Liver (tissue), 7 donors: ENCODE measurements at regions not wholly inside any gene's neighbourhood (a gene's known extent, or its start where the extent isn't known, plus 50 kb on each side); places are given as distances from the start of the nearest gene placed in this dataset.

Source experiments
- DNase-seq: peaks from one replicate; pipeline ENCODE4 v3.0.0-alpha.2; 2017; ENCODE audit warnings: low spot score
- H3K27ac ChIP-seq, 2 donors: one replicate each; pipeline ENCODE4 v1.7.0; 2013; ENCODE audit warnings: inconsistent platforms in 2 of 2, low read length in 2 of 2, control low read depth in 1 of 2, low read depth in 1 of 2, mild to moderate bottlenecking in 1 of 2
- H3K27me3 ChIP-seq, 4 donors: one replicate each; pipeline versions ENCODE4 v1.6.1 to v1.7.0; 2013; ENCODE audit warnings: low read length in 3 of 4, inconsistent platforms in 1 of 4, mild to moderate bottlenecking in 1 of 4, moderate library complexity in 1 of 4; ENCODE audit not compliant: control insufficient read depth in 4 of 4, insufficient read depth in 4 of 4
- H3K36me3 ChIP-seq, 4 donors: one replicate each; pipeline versions ENCODE4 v1.6.1 to v1.7.0; 2013; ENCODE audit warnings: low read length in 3 of 4, mild to moderate bottlenecking in 3 of 4, low read depth in 1 of 4, moderate library complexity in 1 of 4; ENCODE audit not compliant: control insufficient read depth in 4 of 4, insufficient read depth in 3 of 4
- H3K4me1 ChIP-seq, 4 donors: one replicate each; pipeline versions ENCODE4 v1.6.1 to v1.7.0; 2013; ENCODE audit warnings: low read length in 3 of 4, mild to moderate bottlenecking in 3 of 4, moderate library complexity in 1 of 4; ENCODE audit not compliant: control insufficient read depth in 4 of 4, insufficient read depth in 4 of 4
- H3K4me3 ChIP-seq, 3 donors: one replicate each; pipeline versions ENCODE4 v1.6.1 to v1.7.0; 2013; ENCODE audit warnings: low read length in 3 of 3, control low read depth in 1 of 3, low read depth in 1 of 3, mild to moderate bottlenecking in 1 of 3
- H3K9ac ChIP-seq, 2 donors: one replicate each; pipeline ENCODE4 v1.7.0; 2013; ENCODE audit warnings: low read length in 2 of 2, mild to moderate bottlenecking in 2 of 2, moderate library complexity in 2 of 2, control low read depth in 1 of 2, low read depth in 1 of 2
- H3K9me3 ChIP-seq, 4 donors: one replicate each; pipeline versions ENCODE4 v1.6.1 to v1.7.0; 2013; ENCODE audit warnings: low read length in 3 of 4; ENCODE audit not compliant: control insufficient read depth in 4 of 4
- EGR1 ChIP-seq, 2 donors: IDR thresholded peaks; 2 replicates each; pipeline ENCODE4 v1.6.1; 2016 to 2018; ENCODE audit warnings: antibody characterized with exemption in 2 of 2, low read depth in 2 of 2
- FOXA1 ChIP-seq: IDR thresholded peaks from 2 replicates; pipeline ENCODE4 v1.6.1; 2016; ENCODE audit warnings: antibody characterized with exemption
- FOXA2 ChIP-seq: IDR thresholded peaks from 2 replicates; pipeline ENCODE4 v1.6.1; 2016; ENCODE audit warnings: antibody characterized with exemption
- GABPA ChIP-seq, 2 donors: IDR thresholded peaks in 1 of 2; conservative IDR thresholded peaks in 1 of 2; 2 replicates each; pipeline ENCODE4 v1.6.1; 2016; ENCODE audit warnings: antibody characterized with exemption in 2 of 2, mild to moderate bottlenecking in 1 of 2, moderate library complexity in 1 of 2
- HNF4A ChIP-seq, 2 donors: conservative IDR thresholded peaks; 2 replicates each; pipeline ENCODE4 v1.6.1; 2016; ENCODE audit warnings: antibody characterized with exemption in 2 of 2, mild to moderate bottlenecking in 2 of 2
- HNF4G ChIP-seq: IDR thresholded peaks from 2 replicates; pipeline ENCODE4 v1.6.1; 2016; ENCODE audit warnings: antibody characterized with exemption
- NR2F2 ChIP-seq: IDR thresholded peaks from 2 replicates; pipeline ENCODE4 v1.6.1; 2016; ENCODE audit warnings: antibody characterized with exemption
- RAD21 ChIP-seq, 2 donors: IDR thresholded peaks; 2 replicates each; pipeline ENCODE4 v1.6.1; 2016; ENCODE audit warnings: antibody characterized with exemption in 2 of 2, mild to moderate bottlenecking in 2 of 2
- RXRA ChIP-seq, 2 donors: IDR thresholded peaks; 2 replicates each; pipeline ENCODE4 v1.6.1; 2017 to 2018; ENCODE audit warnings: antibody characterized with exemption in 2 of 2, mild to moderate bottlenecking in 1 of 2
- SP1 ChIP-seq: IDR thresholded peaks from 2 replicates; pipeline ENCODE4 v1.6.1; 2018; ENCODE audit warnings: antibody characterized with exemption, mild to moderate bottlenecking
- TAF1 ChIP-seq: conservative IDR thresholded peaks from 2 replicates; pipeline ENCODE4 v1.6.1; 2016; ENCODE audit warnings: antibody characterized with exemption, mild to moderate bottlenecking
- YY1 ChIP-seq: IDR thresholded peaks from 2 replicates; pipeline ENCODE4 v1.6.1; 2016; ENCODE audit warnings: antibody characterized with exemption, mild to moderate bottlenecking
- WGBS: extraction: QIAGEN DNeasy Blood & Tissue Kit; methylation state at CpG from one replicate; pipeline ENCODE4 v1.1.7; 2013; 5-methylcytosine and 5-hydroxymethylcytosine counted together
- TF ChIP-seq, protein P1 (sequence below): IDR thresholded peaks from 2 replicates; pipeline ENCODE4 v1.6.1; 2016; ENCODE audit warnings: antibody characterized with exemption
- TF ChIP-seq, protein P2 (sequence below): IDR thresholded peaks from 2 replicates; pipeline ENCODE4 v1.6.1; 2016; ENCODE audit warnings: antibody characterized with exemption
- TF ChIP-seq, protein P3 (sequence below): IDR thresholded peaks from 2 replicates; pipeline ENCODE4 v1.6.1; 2016; ENCODE audit warnings: antibody characterized with exemption
- donor health status: healthy.
- donor health status: healthy.
- donor health status: healthy.
- donor health status: healthy.

DNA sequence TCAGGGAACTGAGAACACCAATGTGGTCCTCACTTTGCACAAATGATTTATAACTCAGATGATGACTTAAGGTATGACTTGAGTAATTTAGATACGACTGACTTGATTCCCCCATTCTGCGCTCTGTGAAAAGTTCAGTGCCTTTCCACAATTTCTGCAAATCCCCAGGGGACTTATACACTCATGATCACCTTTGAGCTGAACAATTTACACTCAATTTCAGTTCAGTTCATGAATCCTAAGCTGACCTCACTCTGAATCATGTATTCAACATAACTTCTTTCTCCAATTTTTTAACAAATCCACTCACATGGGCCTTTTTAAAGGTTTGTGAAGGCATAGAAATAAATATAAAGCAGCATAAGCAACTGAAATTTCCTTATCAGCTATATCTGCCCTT lies 274.2 kb downstream of the FAM76B start:
- no peak overlapping the region for H3K27ac ChIP-seq
- no peaks in the 10 kb centered on the region for H3K9me3 ChIP-seq
- no peak overlapping the region for H3K4me3 ChIP-seq
- peaks cover 0 to 11% (median 4%) of the 10 kb centered on the region in 4 donors for H3K4me1 ChIP-seq
- TF ChIP-seq HNF4A (conservative IDR thresholded peaks at IDR 0.05) (no peak), RXRA (IDR thresholded peaks at IDR 0.05) (no peak), SP1 (no peak), FOXA1 (no peak), GABPA (IDR thresholded peaks at IDR 0.05 in 1 of 2, conservative IDR thresholded peaks at IDR 0.05 in 1 of 2) (no peak), RAD21 (IDR thresholded peaks at IDR 0.05) (no peak), NR2F2 (no peak), HNF4G (no peak), YY1 (no peak), EGR1 (IDR thresholded peaks at IDR 0.05; ENCODE audit: low read depth in 2 of 2) (no peak), FOXA2 (no peak), TAF1 (no peak)
- TF ChIP-seq, protein P1, sequence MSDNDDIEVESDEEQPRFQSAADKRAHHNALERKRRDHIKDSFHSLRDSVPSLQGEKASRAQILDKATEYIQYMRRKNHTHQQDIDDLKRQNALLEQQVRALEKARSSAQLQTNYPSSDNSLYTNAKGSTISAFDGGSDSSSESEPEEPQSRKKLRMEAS, result no peak
- TF ChIP-seq, protein P2, sequence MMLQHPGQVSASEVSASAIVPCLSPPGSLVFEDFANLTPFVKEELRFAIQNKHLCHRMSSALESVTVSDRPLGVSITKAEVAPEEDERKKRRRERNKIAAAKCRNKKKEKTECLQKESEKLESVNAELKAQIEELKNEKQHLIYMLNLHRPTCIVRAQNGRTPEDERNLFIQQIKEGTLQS, result no peak
- TF ChIP-seq, protein P3, sequence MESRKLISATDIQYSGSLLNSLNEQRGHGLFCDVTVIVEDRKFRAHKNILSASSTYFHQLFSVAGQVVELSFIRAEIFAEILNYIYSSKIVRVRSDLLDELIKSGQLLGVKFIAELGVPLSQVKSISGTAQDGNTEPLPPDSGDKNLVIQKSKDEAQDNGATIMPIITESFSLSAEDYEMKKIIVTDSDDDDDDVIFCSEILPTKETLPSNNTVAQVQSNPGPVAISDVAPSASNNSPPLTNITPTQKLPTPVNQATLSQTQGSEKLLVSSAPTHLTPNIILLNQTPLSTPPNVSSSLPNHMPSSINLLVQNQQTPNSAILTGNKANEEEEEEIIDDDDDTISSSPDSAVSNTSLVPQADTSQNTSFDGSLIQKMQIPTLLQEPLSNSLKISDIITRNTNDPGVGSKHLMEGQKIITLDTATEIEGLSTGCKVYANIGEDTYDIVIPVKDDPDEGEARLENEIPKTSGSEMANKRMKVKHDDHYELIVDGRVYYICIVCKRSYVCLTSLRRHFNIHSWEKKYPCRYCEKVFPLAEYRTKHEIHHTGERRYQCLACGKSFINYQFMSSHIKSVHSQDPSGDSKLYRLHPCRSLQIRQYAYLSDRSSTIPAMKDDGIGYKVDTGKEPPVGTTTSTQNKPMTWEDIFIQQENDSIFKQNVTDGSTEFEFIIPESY, result no peak
- 94% methylated on average over 2 of the region's 2 CpGs for WGBS
- DNase-seq, result no peak
- no peak overlapping the region for H3K9ac ChIP-seq
- no peaks in the 10 kb centered on the region for H3K36me3 ChIP-seq
- no peaks in the 10 kb centered on the region for H3K27me3 ChIP-seq

GRCh38 chr11:95514416-95515110 lies 275.0 kb downstream of the FAM76B start:
- H3K4me3 ChIP-seq, result no peak overlapping the region
- TF ChIP-seq, protein P3, result no peak
- no peak for TF ChIP-seq HNF4A (conservative IDR thresholded peaks at IDR 0.05)
- TF ChIP-seq SP1, result no peak
- TF ChIP-seq FOXA1, result no peak
- TF ChIP-seq FOXA2, result no peak
- TF ChIP-seq TAF1, result no peak
- TF ChIP-seq RXRA (IDR thresholded peaks at IDR 0.05), result no peak
- no peak for TF ChIP-seq GABPA (IDR thresholded peaks at IDR 0.05 in 1 of 2, conservative IDR thresholded peaks at IDR 0.05 in 1 of 2)
- no peaks in the 10 kb centered on the region for H3K27me3 ChIP-seq
- DNase-seq, result no peak
- no peaks in the 10 kb centered on the region for H3K9me3 ChIP-seq
- no peak overlapping the region for H3K9ac ChIP-seq
- no peaks in the 10 kb centered on the region for H3K36me3 ChIP-seq
- H3K27ac ChIP-seq, result no peak overlapping the region
- peaks cover 0 to 11% (median 4%) of the 10 kb centered on the region in 4 donors for H3K4me1 ChIP-seq
- WGBS, result 85% methylated on average over 4 of the region's 4 CpGs
